ENCODE measurements at regions not wholly inside any gene's neighbourhood (a gene's known extent, or its start where the extent isn't known, plus 50 kb on each side); places are given as distances from the start of the nearest gene placed in this dataset.

DNA sequence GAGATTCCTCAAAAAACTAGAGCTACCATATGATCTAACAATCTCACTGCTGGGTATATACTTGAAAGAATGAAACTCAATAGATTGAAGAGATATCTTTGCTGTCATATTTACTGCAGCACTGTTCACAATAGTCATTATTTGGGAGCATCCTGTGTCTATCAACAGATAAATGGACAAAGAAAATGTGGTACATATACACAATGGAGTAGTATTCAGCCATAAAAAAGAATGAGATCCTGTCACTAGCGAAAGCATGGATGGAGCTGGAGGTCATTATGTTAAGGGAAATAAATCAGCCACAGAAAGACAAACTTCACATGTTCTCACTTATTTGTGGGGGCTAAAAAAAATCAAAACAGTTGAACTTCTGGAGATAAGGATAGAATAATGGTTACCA is 505.7 kb upstream of the ARRDC3 start:
- no peaks in the 10 kb centered on the region for H3K4me1 ChIP-seq (ENCODE audit: control insufficient read depth, insufficient read depth, low read length)
- no peak for DNase-seq (ENCODE audit: low read depth in 4 of 6, low spot score in 6 of 6)
- H3K4me3 ChIP-seq (ENCODE audit: low read depth, low read length): no peak overlapping the region
- H3K27me3 ChIP-seq (ENCODE audit: control insufficient read depth, insufficient read depth, low read length): no peaks in the 10 kb centered on the region
- WGBS (ENCODE audit: insufficient coverage): no CpG with 5 or more reads among the region's 1 CpG
- no peak overlapping the region for H3K27ac ChIP-seq (ENCODE audit: low read depth, low read length)
- no peaks in the 10 kb centered on the region for H3K9me3 ChIP-seq (ENCODE audit: control insufficient read depth, insufficient read depth, low read length)
- H3K36me3 ChIP-seq (ENCODE audit: control insufficient read depth, insufficient read depth, low read length): no peaks in the 10 kb centered on the region

DNA sequence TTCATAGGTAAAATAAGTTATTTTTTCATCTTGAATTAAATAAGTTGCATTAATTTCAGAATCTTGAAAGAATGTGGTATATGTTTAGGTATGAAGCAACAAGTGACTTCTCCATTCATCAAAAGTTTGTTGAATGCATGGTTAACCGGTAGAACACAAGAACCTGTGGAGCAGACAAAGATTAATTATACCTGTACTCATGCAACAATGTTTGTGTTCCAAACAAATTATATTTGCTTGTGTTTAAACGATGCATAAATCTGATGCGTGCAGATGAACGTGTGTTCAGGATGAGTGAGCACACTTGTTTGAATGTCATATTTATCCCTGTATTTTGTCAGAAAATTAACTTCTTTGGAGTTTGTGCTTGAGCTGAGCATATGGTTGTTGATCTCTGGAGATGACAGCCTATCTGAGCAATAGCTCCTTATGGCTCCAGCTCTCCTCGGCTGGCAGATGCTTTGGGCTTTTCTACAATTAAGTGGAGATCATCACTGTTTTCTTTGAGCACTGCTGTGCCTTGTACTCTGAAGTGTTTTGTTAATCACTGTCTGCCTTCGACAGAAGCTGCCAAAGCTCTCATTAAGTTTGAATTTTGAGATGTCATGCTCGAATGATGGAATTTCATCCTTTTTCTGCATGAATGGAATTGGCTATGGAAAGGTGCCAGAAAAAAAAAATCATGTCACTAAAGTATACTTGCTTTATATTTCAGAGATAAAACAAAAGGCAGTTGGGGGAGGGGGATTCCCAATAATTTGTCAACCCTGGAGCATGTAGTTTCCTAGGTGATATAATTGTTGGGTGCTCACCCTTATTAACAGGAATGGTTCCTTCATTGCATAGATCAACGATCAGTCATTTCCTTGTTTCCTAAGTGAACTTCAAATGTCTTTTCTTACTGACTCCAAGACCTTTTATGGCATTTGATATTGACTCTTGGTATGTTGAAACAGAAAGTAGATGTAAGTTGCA is 502.5 kb upstream of the ARRDC3 start:
- Histone ChIP-seq H3K9me3 (ENCODE audit: control insufficient read depth, insufficient read depth, low read length) (no peaks in the 10 kb centered on the region), H3K4me1 (ENCODE audit: control insufficient read depth, insufficient read depth, low read length) (no peaks in the 10 kb centered on the region), H3K4me3 (ENCODE audit: low read depth, low read length) (no peak overlapping the region), H3K36me3 (ENCODE audit: control insufficient read depth, insufficient read depth, low read length) (no peaks in the 10 kb centered on the region), H3K27ac (ENCODE audit: low read depth, low read length) (no peak overlapping the region), H3K27me3 (ENCODE audit: control insufficient read depth, insufficient read depth, low read length) (no peaks in the 10 kb centered on the region)
- DNase-seq (ENCODE audit: low read depth in 4 of 6, low spot score in 6 of 6): peak in 2 of 6 donors; percentile 55 to 57
- 71% methylated on average over 1 of the region's 8 CpGs for WGBS (ENCODE audit: insufficient coverage)

DNA sequence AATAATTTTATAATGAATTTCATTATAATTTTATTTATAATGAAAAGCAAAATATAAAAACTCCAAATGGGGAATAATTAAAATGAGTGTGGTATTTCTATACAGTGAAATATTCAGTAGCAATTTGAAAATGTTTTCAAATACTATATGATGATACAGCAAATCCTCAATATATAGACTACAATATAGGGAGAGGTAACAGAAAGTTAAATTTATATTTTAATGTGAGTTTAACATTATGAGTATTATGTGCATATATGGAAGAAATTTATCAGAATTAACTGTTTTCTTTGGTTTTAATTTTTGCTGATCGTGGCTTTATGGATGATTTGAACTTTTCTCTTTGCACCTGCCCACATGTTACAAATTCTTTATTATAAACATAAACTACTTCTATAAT is 500.9 kb upstream of the ARRDC3 start:
- H3K27ac ChIP-seq (ENCODE audit: low read depth, low read length): no peak overlapping the region
- no peak for DNase-seq (ENCODE audit: low read depth in 4 of 6, low spot score in 6 of 6)
- no peaks in the 10 kb centered on the region for H3K4me1 ChIP-seq (ENCODE audit: control insufficient read depth, insufficient read depth, low read length)

DNA sequence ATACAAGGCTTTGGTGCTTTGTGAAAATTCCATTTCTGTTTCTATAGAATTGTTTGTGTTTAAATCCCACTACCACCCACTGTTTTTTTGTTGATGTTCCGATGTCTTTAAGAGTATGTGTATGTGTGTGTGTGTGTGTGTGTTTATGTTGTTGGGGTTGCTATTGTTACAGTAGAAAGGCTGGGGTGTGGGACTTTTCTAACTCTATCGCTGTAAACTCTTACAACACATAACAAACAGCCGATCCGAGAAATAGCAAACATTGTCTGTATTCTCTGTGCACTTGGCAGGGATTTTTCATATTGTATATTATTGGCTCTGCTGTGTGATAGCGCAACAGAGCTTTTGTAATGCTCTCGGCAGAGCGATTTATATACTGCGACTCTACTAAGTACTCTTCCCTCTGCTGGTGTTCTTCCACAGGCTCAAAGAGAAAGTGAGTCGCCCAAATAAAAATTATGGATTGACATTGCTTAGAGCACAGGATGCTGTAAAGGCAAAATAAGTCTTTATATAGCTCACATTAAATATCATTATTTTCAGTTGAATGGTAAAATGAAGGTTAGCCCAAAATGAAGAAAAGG is 492.2 kb upstream of the ARRDC3 start:
- H3K27ac ChIP-seq (ENCODE audit: low read depth, low read length): no peak overlapping the region
- peak in 1 of 6 donors; percentile 56 for DNase-seq (ENCODE audit: low read depth in 4 of 6, low spot score in 6 of 6)
- no CpG with 5 or more reads among the region's 9 CpGs for WGBS (ENCODE audit: insufficient coverage)
- no peak overlapping the region for H3K4me3 ChIP-seq (ENCODE audit: low read depth, low read length)
- H3K36me3 ChIP-seq (ENCODE audit: control insufficient read depth, insufficient read depth, low read length): no peaks in the 10 kb centered on the region
- H3K4me1 ChIP-seq (ENCODE audit: control insufficient read depth, insufficient read depth, low read length): no peaks in the 10 kb centered on the region
- H3K9me3 ChIP-seq (ENCODE audit: control insufficient read depth, insufficient read depth, low read length): no peaks in the 10 kb centered on the region
- no peaks in the 10 kb centered on the region for H3K27me3 ChIP-seq (ENCODE audit: control insufficient read depth, insufficient read depth, low read length)

More for the DNA sequence above, 500.9 kb upstream of the ARRDC3 start:
- no peaks in the 10 kb centered on the region for H3K9me3 ChIP-seq (ENCODE audit: control insufficient read depth, insufficient read depth, low read length)
- H3K4me3 ChIP-seq (ENCODE audit: low read depth, low read length): no peak overlapping the region
- no CpG with 5 or more reads among the region's 1 CpG for WGBS (ENCODE audit: insufficient coverage)
- H3K27me3 ChIP-seq (ENCODE audit: control insufficient read depth, insufficient read depth, low read length): no peaks in the 10 kb centered on the region
- H3K36me3 ChIP-seq (ENCODE audit: control insufficient read depth, insufficient read depth, low read length): no peaks in the 10 kb centered on the region

DNA sequence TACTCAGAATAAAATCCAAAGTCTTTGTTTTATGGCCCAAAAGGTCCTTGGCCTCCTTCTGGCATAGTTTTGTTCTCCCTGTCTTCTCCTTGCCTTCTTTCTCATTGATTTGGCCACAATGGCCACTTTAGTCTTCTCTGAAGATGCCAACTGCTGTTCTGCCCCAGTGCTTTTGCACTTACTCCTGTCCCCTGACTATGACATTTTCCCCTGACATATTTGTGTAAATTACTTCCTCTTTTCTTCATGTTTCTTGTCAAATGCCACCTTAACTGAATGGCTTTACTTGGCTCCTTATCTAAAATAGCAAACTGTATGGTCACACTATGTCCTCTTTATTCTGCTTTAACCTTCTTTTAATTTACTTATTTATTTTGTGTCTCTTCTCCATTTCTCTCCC is 484.7 kb upstream of the ARRDC3 start:
- DNase-seq (ENCODE audit: low read depth in 4 of 6, low spot score in 6 of 6): no peak
- no peak overlapping the region for H3K4me3 ChIP-seq (ENCODE audit: low read depth, low read length)
- no peak overlapping the region for H3K27ac ChIP-seq (ENCODE audit: low read depth, low read length)
- no peaks in the 10 kb centered on the region for H3K9me3 ChIP-seq (ENCODE audit: control insufficient read depth, insufficient read depth, low read length)
- no peaks in the 10 kb centered on the region for H3K4me1 ChIP-seq (ENCODE audit: control insufficient read depth, insufficient read depth, low read length)
- H3K36me3 ChIP-seq (ENCODE audit: control insufficient read depth, insufficient read depth, low read length): no peaks in the 10 kb centered on the region
- no peaks in the 10 kb centered on the region for H3K27me3 ChIP-seq (ENCODE audit: control insufficient read depth, insufficient read depth, low read length)

DNA sequence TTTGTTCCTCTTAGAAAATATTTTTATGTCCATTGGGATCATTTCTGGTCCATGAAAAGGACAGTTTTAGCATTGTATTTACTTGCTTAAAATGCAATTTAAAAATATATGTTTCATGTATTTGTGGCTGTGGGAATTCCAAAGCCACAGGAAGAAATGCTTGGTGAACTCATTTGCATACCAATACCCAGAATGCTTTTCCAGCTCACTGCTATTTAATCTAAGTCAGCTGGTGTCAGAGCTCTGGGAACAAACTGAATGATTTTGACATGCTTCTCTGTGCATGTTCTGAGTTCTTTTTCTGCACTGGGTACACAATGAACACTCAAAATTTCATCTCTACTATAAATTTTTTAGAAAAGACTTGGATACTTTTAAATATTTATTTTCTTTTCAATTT is 482.8 kb upstream of the ARRDC3 start:
- no peak overlapping the region for H3K27ac ChIP-seq (ENCODE audit: low read depth, low read length)
- peak in 2 of 6 donors; percentile 9 to 52 for DNase-seq (ENCODE audit: low read depth in 4 of 6, low spot score in 6 of 6)
- no peak overlapping the region for H3K4me3 ChIP-seq (ENCODE audit: low read depth, low read length)
- H3K27me3 ChIP-seq (ENCODE audit: control insufficient read depth, insufficient read depth, low read length): no peaks in the 10 kb centered on the region
- H3K36me3 ChIP-seq (ENCODE audit: control insufficient read depth, insufficient read depth, low read length): no peaks in the 10 kb centered on the region
- no peaks in the 10 kb centered on the region for H3K4me1 ChIP-seq (ENCODE audit: control insufficient read depth, insufficient read depth, low read length)
- H3K9me3 ChIP-seq (ENCODE audit: control insufficient read depth, insufficient read depth, low read length): no peaks in the 10 kb centered on the region

DNA sequence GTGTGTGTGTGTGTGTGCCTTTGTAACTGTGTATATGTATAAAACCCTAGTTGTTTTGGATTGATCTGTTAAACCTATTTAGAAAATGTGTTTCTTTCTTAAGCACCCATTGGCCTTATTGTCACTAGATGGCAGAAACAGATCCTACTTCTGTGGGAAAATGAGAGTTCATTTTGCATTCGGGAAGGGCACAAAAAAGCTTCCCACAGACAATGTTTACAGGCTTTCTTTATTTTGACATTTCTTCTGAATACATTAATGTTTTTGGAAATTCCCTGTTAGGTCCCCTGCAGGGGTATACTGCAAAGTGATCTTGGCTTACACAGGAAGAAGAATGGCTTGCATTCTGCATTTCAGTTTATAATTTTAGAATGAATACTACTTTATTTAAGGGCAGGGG is 481.8 kb upstream of the ARRDC3 start:
- no peak overlapping the region for H3K27ac ChIP-seq (ENCODE audit: low read depth, low read length)
- H3K4me3 ChIP-seq (ENCODE audit: low read depth, low read length): no peak overlapping the region
- no CpG with 5 or more reads among the region's 1 CpG for WGBS (ENCODE audit: insufficient coverage)
- H3K27me3 ChIP-seq (ENCODE audit: control insufficient read depth, insufficient read depth, low read length): no peaks in the 10 kb centered on the region
- DNase-seq (ENCODE audit: low read depth in 4 of 6, low spot score in 6 of 6): peak; percentile 6 to 85 (median 21)
- H3K9me3 ChIP-seq (ENCODE audit: control insufficient read depth, insufficient read depth, low read length): no peaks in the 10 kb centered on the region
- no peaks in the 10 kb centered on the region for H3K4me1 ChIP-seq (ENCODE audit: control insufficient read depth, insufficient read depth, low read length)
- H3K36me3 ChIP-seq (ENCODE audit: control insufficient read depth, insufficient read depth, low read length): no peaks in the 10 kb centered on the region

DNA sequence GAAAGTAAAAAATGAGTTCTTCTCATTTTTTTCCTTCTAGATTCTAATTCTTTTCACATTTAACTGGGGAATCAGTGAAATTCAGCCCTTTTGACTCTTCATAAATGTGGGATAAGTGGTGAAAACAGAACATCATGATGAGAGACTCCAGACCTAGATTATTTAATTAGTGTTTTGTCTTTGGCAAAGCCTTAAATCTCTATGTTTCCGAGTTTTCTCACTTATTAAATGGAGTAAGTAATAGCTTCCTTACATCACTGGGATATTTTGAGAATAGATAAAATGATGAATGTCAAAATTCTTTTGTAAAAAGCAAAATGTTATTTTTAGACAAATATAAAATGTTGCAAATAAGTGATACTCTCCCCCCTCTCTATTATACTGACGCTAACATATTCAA is 468.6 kb upstream of the ARRDC3 start:
- Histone ChIP-seq H3K36me3 (ENCODE audit: control insufficient read depth, insufficient read depth, low read length) (no peaks in the 10 kb centered on the region), H3K27me3 (ENCODE audit: control insufficient read depth, insufficient read depth, low read length) (no peaks in the 10 kb centered on the region), H3K9me3 (ENCODE audit: control insufficient read depth, insufficient read depth, low read length) (no peaks in the 10 kb centered on the region), H3K4me1 (ENCODE audit: control insufficient read depth, insufficient read depth, low read length) (no peaks in the 10 kb centered on the region), H3K27ac (ENCODE audit: low read depth, low read length) (no peak overlapping the region), H3K4me3 (ENCODE audit: low read depth, low read length) (no peak overlapping the region)
- WGBS (ENCODE audit: insufficient coverage): no CpG with 5 or more reads among the region's 2 CpGs
- no peak for DNase-seq (ENCODE audit: low read depth in 4 of 6, low spot score in 6 of 6)

DNA sequence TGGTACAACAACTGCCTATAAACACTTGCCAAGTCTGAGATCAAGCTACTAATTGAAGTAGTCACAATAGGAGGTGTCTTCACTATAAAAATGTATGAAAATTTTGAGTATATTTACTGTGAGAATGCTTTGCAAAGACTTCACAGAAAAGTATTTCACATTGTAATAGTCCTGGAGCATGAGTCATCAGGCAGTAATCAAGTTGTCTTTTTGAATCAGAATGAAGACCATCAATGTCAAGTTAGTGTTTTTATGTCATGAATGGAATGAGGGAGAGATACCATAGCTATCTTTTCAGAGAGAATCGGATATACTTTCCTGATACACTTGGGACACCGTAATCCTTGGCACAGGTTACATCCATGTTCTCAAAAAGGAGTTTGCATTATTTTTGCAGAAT is 466.9 kb upstream of the ARRDC3 start:
- 100% methylated on average over 2 of the region's 2 CpGs for WGBS (ENCODE audit: insufficient coverage)
- Histone ChIP-seq H3K36me3 (ENCODE audit: control insufficient read depth, insufficient read depth, low read length) (no peaks in the 10 kb centered on the region), H3K4me1 (ENCODE audit: control insufficient read depth, insufficient read depth, low read length) (no peaks in the 10 kb centered on the region), H3K27me3 (ENCODE audit: control insufficient read depth, insufficient read depth, low read length) (no peaks in the 10 kb centered on the region), H3K27ac (ENCODE audit: low read depth, low read length) (no peak overlapping the region), H3K4me3 (ENCODE audit: low read depth, low read length) (no peak overlapping the region), H3K9me3 (ENCODE audit: control insufficient read depth, insufficient read depth, low read length) (no peaks in the 10 kb centered on the region)
- DNase-seq (ENCODE audit: low read depth in 4 of 6, low spot score in 6 of 6): no peak

DNA sequence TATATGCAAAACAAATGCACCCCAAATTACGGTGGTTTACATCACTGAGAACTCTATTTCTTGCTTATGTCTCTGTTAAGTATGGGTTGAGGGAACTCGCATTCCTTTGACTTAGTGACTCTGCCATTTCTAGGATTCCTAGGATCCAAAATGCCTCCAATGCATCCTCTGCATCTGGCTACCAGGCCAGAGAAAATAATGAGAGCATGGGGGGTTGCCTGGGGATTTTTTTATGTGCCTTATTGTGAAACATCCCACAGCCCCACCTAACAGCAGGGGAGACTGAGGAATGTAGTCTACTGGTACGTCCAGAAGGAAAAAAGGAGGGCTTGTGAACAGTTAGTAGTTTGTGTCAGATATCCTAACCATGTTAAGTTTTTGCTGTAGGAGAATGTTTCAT is 466.0 kb upstream of the ARRDC3 start:
- WGBS (ENCODE audit: insufficient coverage): no CpG with 5 or more reads among the region's 3 CpGs
- Histone ChIP-seq H3K27ac (ENCODE audit: low read depth, low read length) (no peak overlapping the region), H3K4me3 (ENCODE audit: low read depth, low read length) (no peak overlapping the region), H3K27me3 (ENCODE audit: control insufficient read depth, insufficient read depth, low read length) (no peaks in the 10 kb centered on the region), H3K9me3 (ENCODE audit: control insufficient read depth, insufficient read depth, low read length) (no peaks in the 10 kb centered on the region), H3K4me1 (ENCODE audit: control insufficient read depth, insufficient read depth, low read length) (no peaks in the 10 kb centered on the region), H3K36me3 (ENCODE audit: control insufficient read depth, insufficient read depth, low read length) (no peaks in the 10 kb centered on the region)
- no peak for DNase-seq (ENCODE audit: low read depth in 4 of 6, low spot score in 6 of 6)
